ENCODE measurements at regions not wholly inside any gene's neighbourhood (a gene's known extent, or its start where the extent isn't known, plus 50 kb on each side); places are given as distances from the start of the nearest gene placed in this dataset.

DNA sequence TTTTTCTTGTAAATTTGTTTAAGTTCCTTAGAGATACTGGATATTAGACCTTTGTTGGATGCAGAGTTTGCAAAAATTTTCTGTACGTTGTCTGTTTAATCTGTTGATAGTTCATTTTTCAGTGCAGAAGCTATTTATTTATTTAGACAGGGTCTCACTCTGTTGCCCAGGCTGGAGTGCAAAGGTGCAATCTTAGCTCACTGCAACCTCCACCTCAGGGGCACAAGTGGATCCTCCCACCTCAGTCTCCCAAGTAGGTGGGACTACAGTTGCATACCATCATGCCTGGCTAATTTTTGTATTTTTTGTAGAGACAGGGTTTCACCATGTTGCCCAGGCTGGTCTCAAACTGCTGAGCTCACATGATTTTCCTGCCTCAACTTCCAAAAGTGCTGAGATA is 568.2 kb upstream of the REG3G start:
- ChIA-PET POLR2A (no interaction called here), CTCF (no interaction called here)
- no peak overlapping the region for H3K4me3 ChIP-seq (ENCODE audit: low read depth, low read length)
- no peak for DNase-seq (ENCODE audit: low read depth, low spot score)
- TF ChIP-seq, protein P1, sequence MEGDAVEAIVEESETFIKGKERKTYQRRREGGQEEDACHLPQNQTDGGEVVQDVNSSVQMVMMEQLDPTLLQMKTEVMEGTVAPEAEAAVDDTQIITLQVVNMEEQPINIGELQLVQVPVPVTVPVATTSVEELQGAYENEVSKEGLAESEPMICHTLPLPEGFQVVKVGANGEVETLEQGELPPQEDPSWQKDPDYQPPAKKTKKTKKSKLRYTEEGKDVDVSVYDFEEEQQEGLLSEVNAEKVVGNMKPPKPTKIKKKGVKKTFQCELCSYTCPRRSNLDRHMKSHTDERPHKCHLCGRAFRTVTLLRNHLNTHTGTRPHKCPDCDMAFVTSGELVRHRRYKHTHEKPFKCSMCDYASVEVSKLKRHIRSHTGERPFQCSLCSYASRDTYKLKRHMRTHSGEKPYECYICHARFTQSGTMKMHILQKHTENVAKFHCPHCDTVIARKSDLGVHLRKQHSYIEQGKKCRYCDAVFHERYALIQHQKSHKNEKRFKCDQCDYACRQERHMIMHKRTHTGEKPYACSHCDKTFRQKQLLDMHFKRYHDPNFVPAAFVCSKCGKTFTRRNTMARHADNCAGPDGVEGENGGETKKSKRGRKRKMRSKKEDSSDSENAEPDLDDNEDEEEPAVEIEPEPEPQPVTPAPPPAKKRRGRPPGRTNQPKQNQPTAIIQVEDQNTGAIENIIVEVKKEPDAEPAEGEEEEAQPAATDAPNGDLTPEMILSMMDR (IDR thresholded peaks at IDR 0.05; ENCODE audit: insufficient read depth, low read length, missing control alignments) = no peak

DNA sequence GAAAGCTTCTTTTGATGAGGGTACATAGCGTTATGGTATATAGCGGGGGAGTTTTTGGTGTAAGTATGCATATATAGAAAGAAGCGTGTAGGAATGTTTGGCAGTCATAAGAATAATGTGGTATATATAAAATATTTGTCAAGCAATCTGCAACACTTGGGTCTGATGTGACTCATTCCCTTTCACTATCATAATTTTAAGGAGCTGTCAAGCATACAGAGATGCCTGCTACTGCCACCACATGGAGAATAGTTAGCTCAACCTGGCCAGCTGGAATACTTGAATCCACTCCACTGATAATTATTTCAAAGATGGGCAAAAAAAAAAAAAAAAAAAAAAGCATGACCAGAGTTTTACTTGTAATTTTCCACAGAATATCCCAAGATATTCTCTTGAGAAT is 559.8 kb upstream of the REG3G start:
- CTCF ChIA-PET = no interaction called here
- POLR2A ChIA-PET = no interaction called here
- TF ChIP-seq, protein P1 (IDR thresholded peaks at IDR 0.05; ENCODE audit: insufficient read depth, low read length, missing control alignments) = no peak
- H3K4me3 ChIP-seq (ENCODE audit: low read depth, low read length) = no peak overlapping the region
- no peak for DNase-seq (ENCODE audit: low read depth, low spot score)

DNA sequence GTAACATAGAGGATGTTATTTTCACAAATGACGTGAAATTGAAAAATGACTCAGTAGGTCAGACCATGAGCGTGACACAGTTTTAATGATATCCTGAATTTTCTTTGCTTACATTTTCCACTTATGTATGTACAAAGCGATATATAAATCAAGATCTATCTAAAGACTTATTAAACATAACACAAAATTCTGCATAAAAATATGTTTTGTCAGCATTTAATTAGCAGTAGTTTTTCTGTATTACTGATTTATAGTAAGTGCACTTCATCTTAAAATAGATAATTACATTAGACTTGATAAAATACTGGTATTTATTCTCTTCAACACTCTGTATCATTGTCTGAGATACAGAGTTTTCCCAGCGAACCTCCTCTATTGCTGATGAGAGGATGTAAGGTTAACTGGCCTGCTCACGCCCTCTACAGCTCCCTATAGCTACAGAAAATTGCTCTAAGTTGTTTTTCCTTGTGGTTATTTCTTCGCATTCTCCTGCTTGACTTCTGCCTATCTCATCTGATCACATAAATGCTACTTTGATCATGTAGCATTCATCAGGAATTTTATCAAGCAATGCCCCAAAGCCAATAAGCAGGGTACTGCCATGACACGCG is 548.8 kb upstream of the REG3G start:
- no peak for DNase-seq (ENCODE audit: low read depth, low spot score)
- ChIA-PET POLR2A (no interaction called here), CTCF (no interaction called here)
- H3K4me3 ChIP-seq (ENCODE audit: low read depth, low read length) = no peak overlapping the region
- TF ChIP-seq, protein P1 (IDR thresholded peaks at IDR 0.05; ENCODE audit: insufficient read depth, low read length, missing control alignments) = no peak

DNA sequence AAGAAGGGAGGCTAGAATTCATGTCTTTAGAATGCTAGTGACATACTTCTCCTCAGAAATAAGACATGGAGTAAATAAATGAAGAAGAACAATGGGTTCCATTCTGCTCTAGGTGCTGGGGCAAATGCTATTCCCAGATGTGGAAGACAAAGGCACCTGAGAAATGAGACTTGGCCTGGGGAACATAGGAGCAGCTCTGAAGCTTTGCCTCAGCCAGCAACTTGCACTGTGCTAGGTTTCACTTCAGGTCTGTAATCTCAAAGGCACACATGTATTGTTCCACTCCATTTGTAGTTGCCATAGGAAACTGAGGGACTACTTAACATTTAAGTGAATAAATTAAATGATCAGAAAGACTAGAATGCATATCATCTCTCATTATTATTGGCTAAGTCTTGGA is 538.9 kb upstream of the REG3G start:
- no peak for DNase-seq (ENCODE audit: low read depth, low spot score)
- TF ChIP-seq, protein P1 (IDR thresholded peaks at IDR 0.05; ENCODE audit: insufficient read depth, low read length, missing control alignments) = no peak
- no peak overlapping the region for H3K4me3 ChIP-seq (ENCODE audit: low read depth, low read length)
- CTCF ChIA-PET = no interaction called here
- POLR2A ChIA-PET = no interaction called here

DNA sequence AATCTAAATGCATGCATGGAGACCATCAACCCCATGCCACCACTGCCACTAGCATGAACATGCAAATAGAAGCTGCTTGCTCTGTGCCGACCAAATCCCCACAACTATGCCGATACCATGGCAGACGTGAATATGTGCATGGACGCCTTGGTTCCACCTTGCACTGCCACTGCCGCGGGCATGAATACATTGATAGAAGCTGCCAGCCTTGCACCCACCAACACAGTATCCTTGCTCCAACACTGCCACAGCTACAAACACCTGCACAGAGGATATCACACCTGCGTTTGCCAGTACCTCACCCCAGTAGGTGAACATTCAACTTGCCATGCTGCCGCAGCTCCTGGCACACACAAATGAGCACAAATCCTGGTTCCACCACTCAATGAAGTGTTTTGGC is 527.4 kb upstream of the REG3G start:
- CTCF ChIA-PET = no interaction called here

DNA sequence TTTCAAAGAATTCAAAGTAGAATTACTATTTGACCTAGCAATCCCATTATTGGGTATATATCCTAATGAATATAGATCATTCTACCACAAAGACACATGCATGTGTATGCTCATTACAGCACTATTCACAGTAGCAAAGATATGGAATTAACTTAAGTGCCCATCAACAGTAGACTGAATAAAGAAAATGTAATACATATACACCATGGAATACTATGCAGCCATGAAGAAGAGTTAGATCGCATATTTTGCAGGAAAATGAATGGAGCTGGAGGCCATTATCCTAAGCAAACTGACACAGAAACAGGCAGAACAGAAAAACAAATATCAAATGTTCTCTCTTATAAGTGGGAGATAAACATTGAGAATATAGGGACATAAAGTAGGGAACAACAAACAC is 519.2 kb upstream of the REG3G start:
- CTCF ChIA-PET = no interaction called here

More for the DNA sequence above, 527.4 kb upstream of the REG3G start:
- DNase-seq (ENCODE audit: low read depth, low spot score) = no peak
- H3K4me3 ChIP-seq (ENCODE audit: low read depth, low read length) = no peak overlapping the region
- POLR2A ChIA-PET = no interaction called here
- TF ChIP-seq, protein P1 (IDR thresholded peaks at IDR 0.05; ENCODE audit: insufficient read depth, low read length, missing control alignments) = no peak

More for the DNA sequence above, 519.2 kb upstream of the REG3G start:
- no peak for DNase-seq (ENCODE audit: low read depth, low spot score)
- no peak overlapping the region for H3K4me3 ChIP-seq (ENCODE audit: low read depth, low read length)
- POLR2A ChIA-PET = no interaction called here
- TF ChIP-seq, protein P1 (IDR thresholded peaks at IDR 0.05; ENCODE audit: insufficient read depth, low read length, missing control alignments) = no peak
